ENCODE measurements at regions not wholly inside any gene's neighbourhood (a gene's known extent, or its start where the extent isn't known, plus 50 kb on each side); places are given as distances from the start of the nearest gene placed in this dataset.
"Not testable (repeated sequence)": the region's sequence is repeated elsewhere in the genome, so short reads cannot be mapped to it uniquely, and the experiment has no call there.

DNA sequence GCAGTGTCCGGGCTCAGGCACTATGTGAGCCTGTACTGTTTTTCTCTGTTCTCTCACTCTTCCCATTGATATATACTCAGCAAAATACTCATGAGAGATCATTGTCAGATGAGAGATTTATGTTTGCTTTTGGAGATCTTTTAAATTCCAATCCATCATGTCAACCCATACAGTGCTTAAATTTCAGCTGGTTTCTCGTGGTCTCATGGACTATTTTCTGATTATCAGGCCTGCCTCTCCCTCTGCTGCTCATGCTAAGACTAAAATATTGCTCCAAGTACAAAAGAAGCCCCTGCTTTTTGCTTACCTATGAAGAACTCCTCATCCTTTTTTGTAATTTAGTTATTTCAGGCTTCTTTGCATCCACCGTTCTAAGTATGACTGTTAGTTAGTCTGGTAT lies 547.2 kb downstream of the KCNJ2 start:
- Histone ChIP-seq H3K9me3 (ENCODE audit: control insufficient read depth, insufficient read depth, low read length) (no peaks in the 10 kb centered on the region), H3K27ac (ENCODE audit: low read depth, low read length) (no peak overlapping the region), H3K9ac (ENCODE audit: low read depth, low read length) (no peak overlapping the region), H3K27me3 (ENCODE audit: control insufficient read depth, insufficient read depth, low read length) (no peaks in the 10 kb centered on the region), H3K4me3 (ENCODE audit: low read depth, low read length) (no peak overlapping the region), H3K4me1 (ENCODE audit: control insufficient read depth, insufficient read depth, low read length) (no peaks in the 10 kb centered on the region), H3K36me3 (ENCODE audit: control insufficient read depth, insufficient read depth, low read length) (no peaks in the 10 kb centered on the region)

DNA sequence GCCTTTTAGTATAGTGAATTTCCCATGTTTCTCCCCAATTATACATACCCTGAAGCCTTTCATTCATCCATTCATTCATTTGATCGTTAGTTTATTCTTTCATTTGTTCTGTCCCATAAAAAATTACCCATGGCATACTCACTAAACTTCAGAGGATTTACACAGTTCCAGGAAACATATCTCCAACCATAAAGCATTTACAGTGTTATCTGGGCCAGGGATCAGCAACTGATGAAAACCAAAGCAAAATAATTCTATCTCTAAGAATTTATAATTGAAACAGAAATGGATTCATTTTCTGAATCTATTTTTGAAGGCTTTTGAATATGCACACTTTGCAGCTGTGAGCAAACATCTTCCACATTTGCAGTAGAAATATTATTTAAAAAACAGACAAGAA lies 547.7 kb downstream of the KCNJ2 start:
- Histone ChIP-seq H3K9me3 (ENCODE audit: control insufficient read depth, insufficient read depth, low read length) (no peaks in the 10 kb centered on the region), H3K4me1 (ENCODE audit: control insufficient read depth, insufficient read depth, low read length) (no peaks in the 10 kb centered on the region), H3K36me3 (ENCODE audit: control insufficient read depth, insufficient read depth, low read length) (no peaks in the 10 kb centered on the region), H3K27me3 (ENCODE audit: control insufficient read depth, insufficient read depth, low read length) (no peaks in the 10 kb centered on the region), H3K9ac (ENCODE audit: low read depth, low read length) (no peak overlapping the region), H3K4me3 (ENCODE audit: low read depth, low read length) (no peak overlapping the region), H3K27ac (ENCODE audit: low read depth, low read length) (no peak overlapping the region)

DNA sequence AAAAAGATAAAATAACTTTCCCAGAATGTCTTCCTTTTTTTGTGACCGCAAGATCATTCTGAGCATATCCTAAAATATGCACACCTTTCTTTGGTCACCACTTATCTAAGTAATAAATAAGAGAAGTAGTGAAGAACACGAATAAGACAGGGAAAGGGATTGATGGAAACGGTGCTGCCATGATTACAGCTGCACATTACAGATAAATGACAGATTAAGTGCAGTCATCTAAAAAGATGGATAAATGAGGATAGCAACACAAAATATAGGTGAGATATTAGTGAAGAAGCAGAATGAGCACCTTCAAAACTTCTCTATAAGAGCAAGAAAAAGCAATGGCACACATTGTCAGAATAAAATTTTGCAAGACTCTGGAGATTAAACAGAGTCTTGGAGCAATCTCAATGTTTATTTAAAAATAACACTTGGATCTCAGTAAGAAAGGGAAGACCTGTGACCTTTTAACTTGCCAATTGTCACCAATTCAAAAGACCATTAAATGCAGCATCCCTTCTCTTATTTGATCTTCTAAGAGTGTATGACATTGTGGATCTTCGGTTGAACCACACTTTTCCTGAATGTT lies 567.1 kb downstream of the KCNJ2 start:
- H3K36me3 ChIP-seq (ENCODE audit: control insufficient read depth, insufficient read depth, low read length), result no peaks in the 10 kb centered on the region
- no peaks in the 10 kb centered on the region for H3K4me1 ChIP-seq (ENCODE audit: control insufficient read depth, insufficient read depth, low read length)
- H3K9ac ChIP-seq (ENCODE audit: low read depth, low read length), result no peak overlapping the region
- H3K27ac ChIP-seq (ENCODE audit: low read depth, low read length), result no peak overlapping the region
- no peaks in the 10 kb centered on the region for H3K27me3 ChIP-seq (ENCODE audit: control insufficient read depth, insufficient read depth, low read length)
- no peak overlapping the region for H3K4me3 ChIP-seq (ENCODE audit: low read depth, low read length)
- no peaks in the 10 kb centered on the region for H3K9me3 ChIP-seq (ENCODE audit: control insufficient read depth, insufficient read depth, low read length)

- H3K9ac ChIP-seq (ENCODE audit: low read depth, low read length), result no peak overlapping the region
- H3K36me3 ChIP-seq (ENCODE audit: control insufficient read depth, insufficient read depth, low read length), result no peaks in the 10 kb centered on the region
- H3K27ac ChIP-seq (ENCODE audit: low read depth, low read length), result no peak overlapping the region
- no peaks in the 10 kb centered on the region for H3K27me3 ChIP-seq (ENCODE audit: control insufficient read depth, insufficient read depth, low read length)
- H3K9me3 ChIP-seq (ENCODE audit: control insufficient read depth, insufficient read depth, low read length), result no peaks in the 10 kb centered on the region
- no peaks in the 10 kb centered on the region for H3K4me1 ChIP-seq (ENCODE audit: control insufficient read depth, insufficient read depth, low read length)
- H3K4me3 ChIP-seq (ENCODE audit: low read depth, low read length), result no peak overlapping the region
Observed at GRCh38 chr17:70739065-70739464, 569.7 kb downstream of the KCNJ2 start.

DNA sequence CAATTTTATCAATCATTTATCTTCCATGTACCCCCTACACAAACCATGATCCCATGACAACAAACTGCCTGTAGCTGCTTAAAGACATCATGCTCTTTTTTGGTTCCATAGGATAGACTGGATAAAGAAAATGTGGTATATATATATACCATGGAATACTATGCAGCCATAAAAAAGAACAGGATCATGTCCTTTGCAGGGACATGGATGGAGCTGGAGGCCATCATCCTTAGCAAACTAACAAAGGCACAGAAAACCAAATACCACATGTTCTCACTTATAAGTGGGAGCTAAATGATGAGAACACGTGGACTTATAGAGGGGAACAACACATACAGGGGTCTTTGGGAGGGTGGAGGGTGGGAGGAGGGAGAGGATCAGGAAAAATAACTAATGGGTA lies 577.2 kb downstream of the KCNJ2 start:
- not testable (repeated sequence) for H3K27ac ChIP-seq (ENCODE audit: low read depth, low read length); H3K27me3 ChIP-seq (ENCODE audit: control insufficient read depth, insufficient read depth, low read length); H3K4me1 ChIP-seq (ENCODE audit: control insufficient read depth, insufficient read depth, low read length); H3K4me3 ChIP-seq (ENCODE audit: low read depth, low read length); H3K9ac ChIP-seq (ENCODE audit: low read depth, low read length); H3K36me3 ChIP-seq (ENCODE audit: control insufficient read depth, insufficient read depth, low read length); H3K9me3 ChIP-seq (ENCODE audit: control insufficient read depth, insufficient read depth, low read length)

DNA sequence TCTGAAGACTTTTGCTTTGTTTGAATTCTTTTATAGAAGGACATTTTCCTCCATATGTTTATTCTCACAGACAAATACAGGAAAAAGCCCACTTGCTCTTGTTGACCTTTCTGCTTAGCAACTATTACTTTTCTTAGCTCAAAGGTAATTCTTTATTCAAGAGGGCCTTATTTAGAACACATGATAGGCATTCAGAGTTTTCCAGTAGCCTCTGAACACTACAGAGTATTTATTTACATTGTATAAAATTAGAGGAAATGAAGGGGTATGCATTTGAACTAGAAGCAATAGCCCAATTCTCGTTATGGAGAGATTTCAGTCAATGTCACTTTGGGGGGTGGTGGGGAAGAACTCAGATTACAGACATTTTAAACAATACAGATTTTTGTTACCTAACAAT lies 581.7 kb downstream of the KCNJ2 start:
- Histone ChIP-seq H3K27ac (ENCODE audit: low read depth, low read length) (no peak overlapping the region), H3K9ac (ENCODE audit: low read depth, low read length) (no peak overlapping the region), H3K36me3 (ENCODE audit: control insufficient read depth, insufficient read depth, low read length) (no peaks in the 10 kb centered on the region), H3K4me1 (ENCODE audit: control insufficient read depth, insufficient read depth, low read length) (no peaks in the 10 kb centered on the region), H3K4me3 (ENCODE audit: low read depth, low read length) (no peak overlapping the region), H3K27me3 (ENCODE audit: control insufficient read depth, insufficient read depth, low read length) (no peaks in the 10 kb centered on the region), H3K9me3 (ENCODE audit: control insufficient read depth, insufficient read depth, low read length) (peaks cover 3% of the 10 kb centered on the region; the same call in 1 of the 2 replicates)

DNA sequence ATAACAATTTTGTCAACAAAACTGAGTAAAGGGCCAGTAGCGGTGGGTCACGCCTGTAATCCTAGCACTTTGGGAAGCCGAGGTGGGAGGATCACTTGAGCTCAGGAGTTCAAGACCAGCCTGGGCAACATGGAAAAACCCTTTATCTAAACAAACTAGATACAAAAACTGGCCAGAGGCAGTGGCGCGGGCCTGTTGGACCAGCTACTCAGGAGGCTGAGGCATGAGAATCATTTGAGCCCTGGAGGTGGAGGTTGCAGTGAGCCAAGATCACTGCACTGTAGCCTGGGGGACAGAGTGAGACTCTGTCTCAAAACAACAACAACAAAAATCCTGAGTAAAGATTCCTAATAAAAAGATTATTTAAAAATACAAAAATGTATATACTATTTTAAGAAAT lies 583.1 kb downstream of the KCNJ2 start:
- not testable (repeated sequence) for H3K36me3 ChIP-seq (ENCODE audit: control insufficient read depth, insufficient read depth, low read length); H3K9me3 ChIP-seq (ENCODE audit: control insufficient read depth, insufficient read depth, low read length); H3K27me3 ChIP-seq (ENCODE audit: control insufficient read depth, insufficient read depth, low read length); H3K27ac ChIP-seq (ENCODE audit: low read depth, low read length); H3K9ac ChIP-seq (ENCODE audit: low read depth, low read length); H3K4me1 ChIP-seq (ENCODE audit: control insufficient read depth, insufficient read depth, low read length); H3K4me3 ChIP-seq (ENCODE audit: low read depth, low read length)

DNA sequence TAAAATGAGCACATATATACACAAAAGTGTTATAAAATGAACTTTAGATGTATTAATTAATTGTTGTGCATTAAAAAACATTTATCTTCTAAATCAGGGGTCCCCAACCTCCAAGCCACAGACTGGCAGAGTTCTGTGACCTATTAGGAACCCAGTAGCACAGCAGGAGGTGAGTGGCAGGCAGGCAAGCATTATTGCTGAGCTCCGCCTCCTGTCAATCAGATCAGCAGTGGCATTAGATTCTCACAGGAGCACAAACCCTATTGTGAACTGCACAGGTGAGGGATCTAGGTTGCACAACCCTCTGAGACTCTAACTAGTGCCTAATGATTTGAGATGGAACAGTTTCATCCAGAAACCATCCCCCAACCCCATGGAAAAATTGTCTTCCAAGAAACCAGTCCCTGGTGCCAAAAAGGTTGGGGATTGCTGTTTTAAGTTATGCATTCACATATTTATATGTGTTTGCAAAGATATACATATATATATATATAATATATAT lies 583.7 kb downstream of the KCNJ2 start:
- H3K4me3 ChIP-seq (ENCODE audit: low read depth, low read length), result no peak overlapping the region
- H3K4me1 ChIP-seq (ENCODE audit: control insufficient read depth, insufficient read depth, low read length), result no peaks in the 10 kb centered on the region
- no peaks in the 10 kb centered on the region for H3K36me3 ChIP-seq (ENCODE audit: control insufficient read depth, insufficient read depth, low read length)
- H3K27me3 ChIP-seq (ENCODE audit: control insufficient read depth, insufficient read depth, low read length), result no peaks in the 10 kb centered on the region
- no peak overlapping the region for H3K27ac ChIP-seq (ENCODE audit: low read depth, low read length)
- H3K9me3 ChIP-seq (ENCODE audit: control insufficient read depth, insufficient read depth, low read length), result no peaks in the 10 kb centered on the region
- no peak overlapping the region for H3K9ac ChIP-seq (ENCODE audit: low read depth, low read length)

DNA sequence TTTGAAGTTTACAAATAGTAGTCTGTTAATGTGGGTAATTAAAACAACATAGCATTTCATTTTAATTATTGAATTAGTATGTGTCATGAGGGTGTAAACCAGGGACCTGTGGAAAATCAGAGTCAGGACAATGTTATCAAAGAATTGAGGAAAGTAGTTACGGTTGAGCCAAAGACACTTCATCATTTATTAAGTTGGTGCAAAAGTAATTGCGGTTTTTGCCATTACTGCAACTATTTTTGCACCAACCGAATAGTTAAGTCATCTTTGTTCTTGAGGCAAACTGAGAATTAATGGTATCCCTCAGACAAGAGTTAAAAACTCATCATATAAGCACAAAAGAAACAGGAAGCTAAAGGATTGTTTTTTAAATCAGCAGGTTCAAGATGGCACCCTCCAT lies 593.7 kb downstream of the KCNJ2 start:
- Histone ChIP-seq H3K27ac (ENCODE audit: low read depth, low read length) (no peak overlapping the region), H3K4me1 (ENCODE audit: control insufficient read depth, insufficient read depth, low read length) (no peaks in the 10 kb centered on the region), H3K27me3 (ENCODE audit: control insufficient read depth, insufficient read depth, low read length) (no peaks in the 10 kb centered on the region), H3K4me3 (ENCODE audit: low read depth, low read length) (no peak overlapping the region), H3K9me3 (ENCODE audit: control insufficient read depth, insufficient read depth, low read length) (no peaks in the 10 kb centered on the region), H3K36me3 (ENCODE audit: control insufficient read depth, insufficient read depth, low read length) (no peaks in the 10 kb centered on the region), H3K9ac (ENCODE audit: low read depth, low read length) (no peak overlapping the region)

DNA sequence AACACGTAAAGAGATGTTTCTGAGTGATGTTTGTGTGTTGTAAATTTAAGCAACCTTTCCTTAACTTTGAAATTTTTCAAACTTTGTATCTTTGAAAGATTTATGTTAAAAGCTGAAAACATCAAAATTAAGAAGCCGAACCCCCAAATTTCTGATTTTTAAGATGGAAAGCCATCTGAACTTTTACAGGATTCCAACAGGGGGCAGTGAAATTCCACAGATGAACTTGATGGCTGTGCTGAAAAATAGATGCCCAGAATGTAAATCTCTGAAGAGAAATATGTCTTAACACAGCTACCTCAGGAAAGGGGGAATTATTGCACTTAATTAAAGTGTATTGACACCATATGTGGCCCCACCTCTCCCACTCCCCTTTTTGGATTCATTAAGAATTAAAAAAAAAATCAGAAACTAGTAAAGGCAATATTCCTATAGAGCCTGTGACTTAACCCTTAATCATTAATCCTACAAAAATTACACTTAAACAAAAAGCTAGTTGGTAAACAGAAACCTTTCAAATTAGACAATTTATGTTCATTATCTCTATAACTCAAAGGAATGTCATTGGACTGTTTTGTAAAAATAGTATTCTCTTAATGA lies 597.9 kb downstream of the KCNJ2 start:
- Histone ChIP-seq H3K27ac (ENCODE audit: low read depth, low read length) (no peak overlapping the region), H3K9ac (ENCODE audit: low read depth, low read length) (no peak overlapping the region), H3K27me3 (ENCODE audit: control insufficient read depth, insufficient read depth, low read length) (no peaks in the 10 kb centered on the region), H3K9me3 (ENCODE audit: control insufficient read depth, insufficient read depth, low read length) (no peaks in the 10 kb centered on the region), H3K4me3 (ENCODE audit: low read depth, low read length) (no peak overlapping the region), H3K36me3 (ENCODE audit: control insufficient read depth, insufficient read depth, low read length) (no peaks in the 10 kb centered on the region), H3K4me1 (ENCODE audit: control insufficient read depth, insufficient read depth, low read length) (0 out of 2 replicates have a peak, but pooled peaks cover 3% of the 10 kb centered on the region)

GRCh38 chr17:70769956-70770355 lies 600.6 kb downstream of the KCNJ2 start:
- Histone ChIP-seq H3K27ac (ENCODE audit: low read depth, low read length) (no peak overlapping the region), H3K4me3 (ENCODE audit: low read depth, low read length) (no peak overlapping the region), H3K9ac (ENCODE audit: low read depth, low read length) (no peak overlapping the region), H3K36me3 (ENCODE audit: control insufficient read depth, insufficient read depth, low read length) (no peaks in the 10 kb centered on the region), H3K9me3 (ENCODE audit: control insufficient read depth, insufficient read depth, low read length) (no peaks in the 10 kb centered on the region), H3K4me1 (ENCODE audit: control insufficient read depth, insufficient read depth, low read length) (0 out of 2 replicates have a peak, but pooled peaks cover 3% of the 10 kb centered on the region), H3K27me3 (ENCODE audit: control insufficient read depth, insufficient read depth, low read length) (no peaks in the 10 kb centered on the region)

Measured in HUES48 (cell line).